Muscle layer of colon (tissue), 2 donors: ENCODE measurements at regions not wholly inside any gene's neighbourhood (a gene's known extent, or its start where the extent isn't known, plus 50 kb on each side); places are given as distances from the start of the nearest gene placed in this dataset.

Source experiments
- H3K27ac ChIP-seq: one replicate; pipeline ENCODE4 v1.7.0; 2013; ENCODE audit warnings: low read depth, mild to moderate bottlenecking, low read length, moderate library complexity
- H3K27me3 ChIP-seq, 2 donors: one replicate each; pipeline ENCODE4 v1.7.0; 2013; ENCODE audit warnings: low read length in 2 of 2, mild to moderate bottlenecking in 2 of 2; ENCODE audit not compliant: insufficient read depth in 2 of 2, control insufficient read depth in 1 of 2
- H3K36me3 ChIP-seq: one replicate; pipeline ENCODE4 v1.7.0; 2013; ENCODE audit warnings: mild to moderate bottlenecking, low read length; ENCODE audit not compliant: insufficient read depth
- H3K4me1 ChIP-seq: one replicate; pipeline ENCODE4 v1.7.0; 2013; ENCODE audit warnings: mild to moderate bottlenecking, low read length; ENCODE audit not compliant: insufficient read depth
- H3K4me3 ChIP-seq, 2 donors: one replicate each; pipeline ENCODE4 v1.7.0; 2013; ENCODE audit warnings: low read length in 2 of 2, low read depth in 1 of 2, mild to moderate bottlenecking in 1 of 2, moderate library complexity in 1 of 2
- H3K9ac ChIP-seq: one replicate; pipeline ENCODE4 v1.7.0; 2013; ENCODE audit warnings: low read length
- H3K9me3 ChIP-seq: one replicate; pipeline ENCODE4 v1.7.0; 2013; ENCODE audit warnings: mild to moderate bottlenecking, low read length
- donor health status: abdominal sarcoma.
- donor health status: Adenocarcinoma of cecum.

GRCh38 chr19:37829526-37829925, 50.1 kb upstream of the ZNF573 start:
- H3K9ac ChIP-seq = no peak overlapping the region
- H3K9me3 ChIP-seq = peaks cover 51% of the 10 kb centered on the region
- H3K4me1 ChIP-seq = no peaks in the 10 kb centered on the region
- H3K36me3 ChIP-seq = peaks cover 15% of the 10 kb centered on the region
- H3K27me3 ChIP-seq = no peaks in the 10 kb centered on the region
- H3K4me3 ChIP-seq = peak overlapping the region in 1 of 2 donors; percentile 1
- H3K27ac ChIP-seq = no peak overlapping the region
